ENCODE measurements at regions not wholly inside any gene's neighbourhood (a gene's known extent, or its start where the extent isn't known, plus 50 kb on each side); places are given as distances from the start of the nearest gene placed in this dataset.
"Not testable (repeated sequence)": the region's sequence is repeated elsewhere in the genome, so short reads cannot be mapped to it uniquely, and the experiment has no call there.

- H3K4me1 ChIP-seq (ENCODE audit: control insufficient read depth in 2 of 2, insufficient read depth in 2 of 2, low read length in 1 of 2); H3K4me3 ChIP-seq (ENCODE audit: low read depth in 1 of 2, low read length in 2 of 2); H3K27me3 ChIP-seq (ENCODE audit: control insufficient read depth in 1 of 2, insufficient read depth in 2 of 2, low read length in 2 of 2); H3K27ac ChIP-seq (ENCODE audit: low read depth in 2 of 2, low read length in 1 of 2); H3K9me3 ChIP-seq (ENCODE audit: control insufficient read depth in 2 of 2, insufficient read depth in 1 of 2, low read depth in 1 of 2, low read length in 1 of 2); H3K36me3 ChIP-seq (ENCODE audit: control insufficient read depth in 2 of 2, insufficient read depth in 2 of 2, low read length in 1 of 2): not testable (repeated sequence)
- 37 to 58% methylated on average over 8 of the region's 8 CpGs for WGBS, 2 donors
Measured at GRCh38 chr2:18266699-18267098, 293.8 kb downstream of the RDH14 start.

- 73 to 78% methylated on average over 7 of the region's 7 CpGs for WGBS, 2 donors
Measured at GRCh38 chr2:18265614-18266586, 294.6 kb downstream of the RDH14 start.

GRCh38 chr2:18262601-18263000 is 297.9 kb downstream of the RDH14 start:
- Histone ChIP-seq H3K27me3 (ENCODE audit: control insufficient read depth in 1 of 2, insufficient read depth in 2 of 2, low read length in 2 of 2) (no peaks in the 10 kb centered on the region), H3K36me3 (ENCODE audit: control insufficient read depth in 2 of 2, insufficient read depth in 2 of 2, low read length in 1 of 2) (no peaks in the 10 kb centered on the region), H3K4me1 (ENCODE audit: control insufficient read depth in 2 of 2, insufficient read depth in 2 of 2, low read length in 1 of 2) (no peaks in the 10 kb centered on the region), H3K27ac (ENCODE audit: low read depth in 2 of 2, low read length in 1 of 2) (no peak overlapping the region), H3K4me3 (ENCODE audit: low read depth in 1 of 2, low read length in 2 of 2) (no peak overlapping the region), H3K9me3 (ENCODE audit: control insufficient read depth in 2 of 2, insufficient read depth in 1 of 2, low read depth in 1 of 2, low read length in 1 of 2) (no peaks in the 10 kb centered on the region)
- WGBS, 2 donors = 61 to 73% methylated on average over 4 of the region's 4 CpGs

More at GRCh38 chr2:18265614-18266586, 294.6 kb downstream of the RDH14 start:
- Histone ChIP-seq H3K36me3 (ENCODE audit: control insufficient read depth in 2 of 2, insufficient read depth in 2 of 2, low read length in 1 of 2) (no peaks in the 10 kb centered on the region), H3K4me3 (ENCODE audit: low read depth in 1 of 2, low read length in 2 of 2) (no peak overlapping the region), H3K9me3 (ENCODE audit: control insufficient read depth in 2 of 2, insufficient read depth in 1 of 2, low read depth in 1 of 2, low read length in 1 of 2) (no peaks in the 10 kb centered on the region), H3K27me3 (ENCODE audit: control insufficient read depth in 1 of 2, insufficient read depth in 2 of 2, low read length in 2 of 2) (no peaks in the 10 kb centered on the region), H3K27ac (ENCODE audit: low read depth in 2 of 2, low read length in 1 of 2) (no peak overlapping the region), H3K4me1 (ENCODE audit: control insufficient read depth in 2 of 2, insufficient read depth in 2 of 2, low read length in 1 of 2) (no peaks in the 10 kb centered on the region)

- Histone ChIP-seq H3K36me3 (ENCODE audit: control insufficient read depth in 2 of 2, insufficient read depth in 2 of 2, low read length in 1 of 2) (no peaks in the 10 kb centered on the region), H3K27ac (ENCODE audit: low read depth in 2 of 2, low read length in 1 of 2) (no peak overlapping the region), H3K4me3 (ENCODE audit: low read depth in 1 of 2, low read length in 2 of 2) (no peak overlapping the region), H3K4me1 (ENCODE audit: control insufficient read depth in 2 of 2, insufficient read depth in 2 of 2, low read length in 1 of 2) (no peaks in the 10 kb centered on the region), H3K27me3 (ENCODE audit: control insufficient read depth in 1 of 2, insufficient read depth in 2 of 2, low read length in 2 of 2) (no peaks in the 10 kb centered on the region), H3K9me3 (ENCODE audit: control insufficient read depth in 2 of 2, insufficient read depth in 1 of 2, low read depth in 1 of 2, low read length in 1 of 2) (no peaks in the 10 kb centered on the region)
- 84 to 90% methylated on average over 5 of the region's 5 CpGs for WGBS, 2 donors
Measured at GRCh38 chr2:18253686-18254197, 306.7 kb downstream of the RDH14 start.

GRCh38 chr2:18251486-18251885 is 309.0 kb downstream of the RDH14 start:
- Histone ChIP-seq H3K4me3 (ENCODE audit: low read depth in 1 of 2, low read length in 2 of 2) (no peak overlapping the region), H3K27me3 (ENCODE audit: control insufficient read depth in 1 of 2, insufficient read depth in 2 of 2, low read length in 2 of 2) (no peaks in the 10 kb centered on the region), H3K4me1 (ENCODE audit: control insufficient read depth in 2 of 2, insufficient read depth in 2 of 2, low read length in 1 of 2) (no peaks in the 10 kb centered on the region), H3K27ac (ENCODE audit: low read depth in 2 of 2, low read length in 1 of 2) (no peak overlapping the region), H3K36me3 (ENCODE audit: control insufficient read depth in 2 of 2, insufficient read depth in 2 of 2, low read length in 1 of 2) (no peaks in the 10 kb centered on the region), H3K9me3 (ENCODE audit: control insufficient read depth in 2 of 2, insufficient read depth in 1 of 2, low read depth in 1 of 2, low read length in 1 of 2) (no peaks in the 10 kb centered on the region)
- WGBS, 2 donors = 84 to 87% methylated on average over 2 of the region's 2 CpGs

- Histone ChIP-seq H3K36me3 (ENCODE audit: control insufficient read depth in 2 of 2, insufficient read depth in 2 of 2, low read length in 1 of 2) (no peaks in the 10 kb centered on the region), H3K4me3 (ENCODE audit: low read depth in 1 of 2, low read length in 2 of 2) (no peak overlapping the region), H3K27me3 (ENCODE audit: control insufficient read depth in 1 of 2, insufficient read depth in 2 of 2, low read length in 2 of 2) (no peaks in the 10 kb centered on the region), H3K9me3 (ENCODE audit: control insufficient read depth in 2 of 2, insufficient read depth in 1 of 2, low read depth in 1 of 2, low read length in 1 of 2) (no peaks in the 10 kb centered on the region), H3K27ac (ENCODE audit: low read depth in 2 of 2, low read length in 1 of 2) (no peak overlapping the region), H3K4me1 (ENCODE audit: control insufficient read depth in 2 of 2, insufficient read depth in 2 of 2, low read length in 1 of 2) (no peaks in the 10 kb centered on the region)
- 66 to 67% methylated on average over 7 of the region's 7 CpGs for WGBS, 2 donors
Measured at GRCh38 chr2:18247282-18248110, 313.0 kb downstream of the RDH14 start.

GRCh38 chr2:18245375-18245774 is 315.1 kb downstream of the RDH14 start:
- Histone ChIP-seq H3K4me3 (ENCODE audit: low read depth in 1 of 2, low read length in 2 of 2) (no peak overlapping the region), H3K27ac (ENCODE audit: low read depth in 2 of 2, low read length in 1 of 2) (no peak overlapping the region), H3K4me1 (ENCODE audit: control insufficient read depth in 2 of 2, insufficient read depth in 2 of 2, low read length in 1 of 2) (no peaks in the 10 kb centered on the region), H3K36me3 (ENCODE audit: control insufficient read depth in 2 of 2, insufficient read depth in 2 of 2, low read length in 1 of 2) (no peaks in the 10 kb centered on the region), H3K9me3 (ENCODE audit: control insufficient read depth in 2 of 2, insufficient read depth in 1 of 2, low read depth in 1 of 2, low read length in 1 of 2) (no peaks in the 10 kb centered on the region), H3K27me3 (ENCODE audit: control insufficient read depth in 1 of 2, insufficient read depth in 2 of 2, low read length in 2 of 2) (no peaks in the 10 kb centered on the region)
- 85 to 90% methylated on average over 1 of the region's 1 CpG for WGBS, 2 donors

- H3K4me1 ChIP-seq (ENCODE audit: control insufficient read depth in 2 of 2, insufficient read depth in 2 of 2, low read length in 1 of 2) = no peaks in the 10 kb centered on the region
- H3K27me3 ChIP-seq (ENCODE audit: control insufficient read depth in 1 of 2, insufficient read depth in 2 of 2, low read length in 2 of 2) = no peaks in the 10 kb centered on the region
- WGBS, 2 donors = 51 to 61% methylated on average over 2 of the region's 2 CpGs
- no peaks in the 10 kb centered on the region for H3K36me3 ChIP-seq (ENCODE audit: control insufficient read depth in 2 of 2, insufficient read depth in 2 of 2, low read length in 1 of 2)
- no peaks in the 10 kb centered on the region for H3K9me3 ChIP-seq (ENCODE audit: control insufficient read depth in 2 of 2, insufficient read depth in 1 of 2, low read depth in 1 of 2, low read length in 1 of 2)
- no peak overlapping the region for H3K4me3 ChIP-seq (ENCODE audit: low read depth in 1 of 2, low read length in 2 of 2)
- no peak overlapping the region for H3K27ac ChIP-seq (ENCODE audit: low read depth in 2 of 2, low read length in 1 of 2)
Measured at GRCh38 chr2:18244845-18245244, 315.6 kb downstream of the RDH14 start.

- H3K4me3 ChIP-seq (ENCODE audit: low read depth in 1 of 2, low read length in 2 of 2) = no peak overlapping the region
- no peaks in the 10 kb centered on the region for H3K27me3 ChIP-seq (ENCODE audit: control insufficient read depth in 1 of 2, insufficient read depth in 2 of 2, low read length in 2 of 2)
- no peaks in the 10 kb centered on the region for H3K4me1 ChIP-seq (ENCODE audit: control insufficient read depth in 2 of 2, insufficient read depth in 2 of 2, low read length in 1 of 2)
- no peaks in the 10 kb centered on the region for H3K9me3 ChIP-seq (ENCODE audit: control insufficient read depth in 2 of 2, insufficient read depth in 1 of 2, low read depth in 1 of 2, low read length in 1 of 2)
- no peak overlapping the region for H3K27ac ChIP-seq (ENCODE audit: low read depth in 2 of 2, low read length in 1 of 2)
- H3K36me3 ChIP-seq (ENCODE audit: control insufficient read depth in 2 of 2, insufficient read depth in 2 of 2, low read length in 1 of 2) = no peaks in the 10 kb centered on the region
Measured at GRCh38 chr2:18243816-18244215, 316.6 kb downstream of the RDH14 start.
